DND-41 (cell line): ENCODE measurements at regions not wholly inside any gene's neighbourhood (a gene's known extent, or its start where the extent isn't known, plus 50 kb on each side); places are given as distances from the start of the nearest gene placed in this dataset.

Experiments
- CTCF ChIP-seq: IDR thresholded peaks from 2 replicates; pipeline ENCODE4 v1.5.1; 2012; ENCODE audit warnings: borderline replicate concordance, low read length, moderate library complexity, mild to moderate bottlenecking; ENCODE audit not compliant: poor library complexity, severe bottlenecking; ENCODE audit errors: extremely low read depth
- EZH2 ChIP-seq: IDR thresholded peaks from 3 replicates; pipeline ENCODE4 v1.6.1; 2012; ENCODE audit warnings: borderline replicate concordance, low read depth, mild to moderate bottlenecking, moderate library complexity, low read length, inconsistent platforms; ENCODE audit not compliant: severe bottlenecking

- TF ChIP-seq CTCF (no peak), EZH2 (no peak)
Observed at GRCh38 chr2:71865391-71865965, 282.2 kb downstream of the CYP26B1 start.
